ENCODE measurements at regions not wholly inside any gene's neighbourhood (a gene's known extent, or its start where the extent isn't known, plus 50 kb on each side); places are given as distances from the start of the nearest gene placed in this dataset.

GRCh38 chr2:221779614-221780067, 207.5 kb upstream of the EPHA4 start:
- CTCF ChIA-PET: interaction anchor here (0.6 to 1.3 kb wide), 3 partner anchors 13 to 72 kb away, joined by 3 to 5 read pairs (median 5); no protein-coding TSS in a partner anchor
- TF ChIP-seq, protein P1, sequence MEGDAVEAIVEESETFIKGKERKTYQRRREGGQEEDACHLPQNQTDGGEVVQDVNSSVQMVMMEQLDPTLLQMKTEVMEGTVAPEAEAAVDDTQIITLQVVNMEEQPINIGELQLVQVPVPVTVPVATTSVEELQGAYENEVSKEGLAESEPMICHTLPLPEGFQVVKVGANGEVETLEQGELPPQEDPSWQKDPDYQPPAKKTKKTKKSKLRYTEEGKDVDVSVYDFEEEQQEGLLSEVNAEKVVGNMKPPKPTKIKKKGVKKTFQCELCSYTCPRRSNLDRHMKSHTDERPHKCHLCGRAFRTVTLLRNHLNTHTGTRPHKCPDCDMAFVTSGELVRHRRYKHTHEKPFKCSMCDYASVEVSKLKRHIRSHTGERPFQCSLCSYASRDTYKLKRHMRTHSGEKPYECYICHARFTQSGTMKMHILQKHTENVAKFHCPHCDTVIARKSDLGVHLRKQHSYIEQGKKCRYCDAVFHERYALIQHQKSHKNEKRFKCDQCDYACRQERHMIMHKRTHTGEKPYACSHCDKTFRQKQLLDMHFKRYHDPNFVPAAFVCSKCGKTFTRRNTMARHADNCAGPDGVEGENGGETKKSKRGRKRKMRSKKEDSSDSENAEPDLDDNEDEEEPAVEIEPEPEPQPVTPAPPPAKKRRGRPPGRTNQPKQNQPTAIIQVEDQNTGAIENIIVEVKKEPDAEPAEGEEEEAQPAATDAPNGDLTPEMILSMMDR (IDR thresholded peaks at IDR 0.05; ENCODE audit: unreplicated experiment): no peak
- no TSS peak for BruUV-seq (replicated peaks)
- no peak overlapping the region for H3K27ac Mint-ChIP-seq (ENCODE audit: unreplicated experiment)
- intact Hi-C loops (cut with micrococcal nuclease; ENCODE audit: unreplicated experiment): no loop called here
- no peaks in the 10 kb centered on the region for H3K36me3 Mint-ChIP-seq (ENCODE audit: insufficient read depth, unreplicated experiment)
- no peaks in the 10 kb centered on the region for H3K27me3 Mint-ChIP-seq (ENCODE audit: unreplicated experiment)
- peaks cover 9% of the 10 kb centered on the region for H3K4me1 Mint-ChIP-seq (ENCODE audit: low read depth, unreplicated experiment)
- H3K9me3 Mint-ChIP-seq (ENCODE audit: low read depth, unreplicated experiment): no peaks in the 10 kb centered on the region
- peak; percentile 2 for DNase-seq
- H3K4me3 Mint-ChIP-seq (ENCODE audit: low read depth, unreplicated experiment): no peak overlapping the region

DNA sequence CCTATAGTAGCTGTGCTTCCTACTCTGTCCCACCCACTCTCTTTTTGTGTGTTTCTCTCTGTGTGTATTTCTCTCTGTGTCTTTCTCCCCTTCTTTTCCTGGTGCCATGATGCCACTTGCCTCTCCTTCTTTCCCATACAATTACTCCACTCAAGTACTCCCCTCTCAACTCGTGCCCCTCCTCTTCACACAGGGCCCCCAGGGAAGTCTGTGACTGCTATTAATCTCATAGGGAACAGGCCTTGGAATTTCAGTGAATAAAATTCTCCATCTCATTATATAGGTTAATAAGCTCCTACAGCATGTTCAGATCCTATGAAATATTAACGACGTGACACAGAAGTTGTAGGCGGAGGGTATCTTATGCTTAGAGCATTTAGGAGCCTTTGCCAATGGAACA, 205.9 kb upstream of the EPHA4 start:
- Mint-ChIP-seq H3K36me3 (ENCODE audit: insufficient read depth, unreplicated experiment) (no peaks in the 10 kb centered on the region), H3K4me3 (ENCODE audit: low read depth, unreplicated experiment) (no peak overlapping the region), H3K27ac (ENCODE audit: unreplicated experiment) (no peak overlapping the region), H3K9me3 (ENCODE audit: low read depth, unreplicated experiment) (no peaks in the 10 kb centered on the region), H3K27me3 (ENCODE audit: unreplicated experiment) (no peaks in the 10 kb centered on the region), H3K4me1 (ENCODE audit: low read depth, unreplicated experiment) (peaks cover 9% of the 10 kb centered on the region)
- no TSS peak for BruUV-seq (replicated peaks)
- TF ChIP-seq, protein P1 (IDR thresholded peaks at IDR 0.05; ENCODE audit: unreplicated experiment): no peak
- DNase-seq: no peak
- CTCF ChIA-PET: no interaction called here
- intact Hi-C loops (cut with micrococcal nuclease; ENCODE audit: unreplicated experiment): no loop called here

DNA sequence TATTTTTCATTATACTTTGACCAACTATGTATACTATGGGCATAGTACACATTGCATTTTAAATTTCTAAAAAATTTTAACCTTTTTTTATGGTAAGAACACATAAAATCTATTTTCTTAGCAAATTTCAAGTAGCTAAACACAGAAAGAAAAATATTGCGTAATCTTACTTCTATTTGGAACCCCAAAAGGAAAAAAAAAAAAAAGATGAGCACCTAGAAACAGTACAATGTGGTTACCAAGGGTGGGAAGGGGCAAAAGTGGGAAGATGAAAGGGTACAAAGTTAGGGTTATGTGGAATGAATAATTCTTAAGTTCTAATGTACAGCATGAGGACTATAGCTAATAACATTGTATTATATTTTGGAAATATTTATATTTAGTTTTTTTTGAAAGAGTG, 205.0 kb upstream of the EPHA4 start:
- CTCF ChIA-PET: no interaction called here
- Mint-ChIP-seq H3K36me3 (ENCODE audit: insufficient read depth, unreplicated experiment) (no peaks in the 10 kb centered on the region), H3K4me1 (ENCODE audit: low read depth, unreplicated experiment) (peaks cover 9% of the 10 kb centered on the region), H3K27ac (ENCODE audit: unreplicated experiment) (no peak overlapping the region), H3K27me3 (ENCODE audit: unreplicated experiment) (no peaks in the 10 kb centered on the region), H3K9me3 (ENCODE audit: low read depth, unreplicated experiment) (no peaks in the 10 kb centered on the region), H3K4me3 (ENCODE audit: low read depth, unreplicated experiment) (no peak overlapping the region)
- intact Hi-C loops (cut with micrococcal nuclease; ENCODE audit: unreplicated experiment): no loop called here
- TF ChIP-seq, protein P1 (IDR thresholded peaks at IDR 0.05; ENCODE audit: unreplicated experiment): no peak
- no peak for DNase-seq
- no TSS peak for BruUV-seq (replicated peaks)

DNA sequence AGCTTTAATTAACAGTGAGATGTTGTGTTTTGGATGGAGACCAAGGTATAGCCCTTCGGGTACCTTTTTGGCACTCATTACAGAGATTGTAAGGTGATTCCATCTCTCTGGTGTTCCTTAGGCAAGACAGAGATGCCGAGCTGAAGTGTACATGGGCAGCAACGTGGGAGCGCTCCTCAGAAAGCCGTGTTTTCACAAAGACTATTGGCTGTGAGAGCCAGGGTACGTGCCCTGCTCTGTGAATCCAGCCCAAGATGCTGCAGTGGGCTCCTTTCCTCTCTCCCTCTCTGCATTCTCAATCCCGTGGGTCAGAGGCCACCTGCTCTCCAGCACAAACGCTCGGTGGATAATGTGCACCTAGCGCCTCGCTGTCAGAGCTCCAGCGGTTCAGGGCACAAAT, 203.0 kb upstream of the EPHA4 start:
- no peak overlapping the region for H3K27ac Mint-ChIP-seq (ENCODE audit: unreplicated experiment)
- TF ChIP-seq, protein P1 (IDR thresholded peaks at IDR 0.05; ENCODE audit: unreplicated experiment): no peak
- peaks cover 4% of the 10 kb centered on the region for H3K4me1 Mint-ChIP-seq (ENCODE audit: low read depth, unreplicated experiment)
- no peak for DNase-seq
- H3K36me3 Mint-ChIP-seq (ENCODE audit: insufficient read depth, unreplicated experiment): no peaks in the 10 kb centered on the region
- H3K9me3 Mint-ChIP-seq (ENCODE audit: low read depth, unreplicated experiment): no peaks in the 10 kb centered on the region
- H3K27me3 Mint-ChIP-seq (ENCODE audit: unreplicated experiment): no peaks in the 10 kb centered on the region
- CTCF ChIA-PET: no interaction called here
- no TSS peak for BruUV-seq (replicated peaks)
- intact Hi-C loops (cut with micrococcal nuclease; ENCODE audit: unreplicated experiment): no loop called here
- no peak overlapping the region for H3K4me3 Mint-ChIP-seq (ENCODE audit: low read depth, unreplicated experiment)

Measured in Calu3 (cell line).